Ectodermal cell (in vitro differentiated cells): ENCODE measurements at regions not wholly inside any gene's neighbourhood (a gene's known extent, or its start where the extent isn't known, plus 50 kb on each side); places are given as distances from the start of the nearest gene placed in this dataset.

Experiments
- H3K27ac ChIP-seq: 2 replicates; pipeline ENCODE4 v1.7.0; 2013; ENCODE audit warnings: mild to moderate bottlenecking, low read depth, low read length; ENCODE audit not compliant: insufficient read depth, poor library complexity, severe bottlenecking
- H3K27me3 ChIP-seq: 2 replicates; pipeline ENCODE4 v1.7.0; 2013; ENCODE audit warnings: mild to moderate bottlenecking, low read length; ENCODE audit not compliant: insufficient read depth, control insufficient read depth, poor library complexity, severe bottlenecking
- H3K36me3 ChIP-seq: one replicate; pipeline ENCODE4 v1.7.0; 2013; ENCODE audit warnings: low read length; ENCODE audit not compliant: control insufficient read depth, insufficient read depth
- H3K4me1 ChIP-seq: one replicate; pipeline ENCODE4 v1.7.0; 2013; ENCODE audit warnings: low read length; ENCODE audit not compliant: control insufficient read depth, insufficient read depth
- H3K4me3 ChIP-seq: 2 replicates; pipeline ENCODE4 v1.7.0; 2013; ENCODE audit warnings: low read depth, low read length, control low read depth; ENCODE audit not compliant: insufficient read depth
- H3K9me3 ChIP-seq: 2 replicates; pipeline ENCODE4 v1.7.0; 2013; ENCODE audit warnings: mild to moderate bottlenecking, low read length, moderate library complexity; ENCODE audit not compliant: control insufficient read depth
- WGBS, 2 experiments: methylation state at CpG; one replicate each; pipeline ENCODE4 v1.1.7; 2013; ENCODE audit warnings: missing lambda C conversion rate in 2 of 2; 5-methylcytosine and 5-hydroxymethylcytosine counted together

DNA sequence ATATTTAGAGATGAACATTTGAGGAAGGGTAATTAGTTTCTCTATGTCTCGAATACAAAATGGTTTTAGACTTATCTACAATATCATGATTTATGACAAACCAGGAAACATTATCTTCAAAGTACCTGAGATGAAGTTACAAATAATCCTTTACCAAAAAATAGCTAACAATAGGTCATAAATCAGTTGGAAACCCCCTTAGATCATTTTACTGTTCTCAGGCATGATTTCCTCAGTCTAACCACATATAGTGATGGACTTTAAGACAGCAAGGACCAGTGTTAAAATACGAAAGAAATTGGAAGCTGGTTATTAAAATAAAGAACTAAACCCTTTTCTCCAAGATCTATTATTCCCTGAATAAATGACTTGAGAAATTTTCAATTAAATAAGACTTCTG is 235.4 kb downstream of the RASSF9 start:
- WGBS, 2 experiments, result 100% methylated on average over 1 of the region's 2 CpGs; no CpG with 5 or more reads in 1 of the 2 experiments

DNA sequence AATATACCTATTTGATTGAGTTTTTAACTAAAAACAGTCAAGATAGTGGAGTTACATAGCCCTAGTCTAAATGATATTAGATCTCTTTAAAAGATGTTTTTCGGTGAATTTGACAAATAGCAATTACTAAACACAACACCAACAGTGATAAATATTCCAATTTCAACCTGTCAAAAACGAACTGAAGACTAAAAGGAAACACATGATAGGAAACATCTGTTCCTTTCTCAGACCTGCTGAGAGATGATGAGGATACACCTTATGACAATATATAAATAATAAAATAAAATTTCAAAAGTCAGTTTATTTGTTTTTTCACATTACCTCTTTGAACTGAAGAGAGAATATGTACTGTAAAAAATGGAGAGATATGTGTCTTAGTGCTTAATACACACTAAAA is 232.7 kb downstream of the RASSF9 start:
- H3K9me3 ChIP-seq, result no peaks in the 10 kb centered on the region
- no peaks in the 10 kb centered on the region for H3K4me1 ChIP-seq
- H3K27ac ChIP-seq, result no peak overlapping the region
- no peak overlapping the region for H3K4me3 ChIP-seq
- WGBS, 2 experiments, result 75 to 94% methylated on average over 1 to 2 of the region's 2 CpGs
- H3K27me3 ChIP-seq, result no peaks in the 10 kb centered on the region
- H3K36me3 ChIP-seq, result no peaks in the 10 kb centered on the region

More for the DNA sequence above, 235.4 kb downstream of the RASSF9 start:
- Histone ChIP-seq H3K9me3 (no peaks in the 10 kb centered on the region), H3K36me3 (no peaks in the 10 kb centered on the region), H3K27ac (no peak overlapping the region), H3K4me1 (no peaks in the 10 kb centered on the region), H3K27me3 (no peaks in the 10 kb centered on the region), H3K4me3 (no peak overlapping the region)

DNA sequence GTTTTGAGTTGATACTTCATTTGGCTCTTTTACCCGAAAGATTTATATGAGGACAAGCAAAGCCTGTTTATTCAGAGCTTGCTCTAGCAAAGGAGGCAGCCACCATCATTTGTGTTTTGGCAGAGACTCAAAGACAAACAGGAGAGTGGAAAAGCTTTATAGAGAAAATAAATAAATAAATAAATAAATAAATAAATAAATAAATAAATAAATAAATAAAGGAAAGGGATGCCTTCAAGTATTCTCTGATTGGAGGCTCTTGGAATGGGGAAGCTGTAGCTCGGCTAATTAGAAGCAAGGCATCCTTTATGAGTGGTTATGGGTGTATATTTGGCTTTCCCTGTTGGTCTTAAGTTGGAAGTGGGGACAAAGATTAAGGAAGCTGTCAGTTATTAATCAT is 229.8 kb downstream of the RASSF9 start:
- Histone ChIP-seq H3K9me3 (no peaks in the 10 kb centered on the region), H3K27ac (no peak overlapping the region), H3K27me3 (no peaks in the 10 kb centered on the region), H3K4me1 (no peaks in the 10 kb centered on the region), H3K4me3 (no peak overlapping the region), H3K36me3 (no peaks in the 10 kb centered on the region)
- 97 to 98% methylated on average over 2 of the region's 2 CpGs for WGBS, 2 experiments

- Histone ChIP-seq H3K4me1 (no peaks in the 10 kb centered on the region), H3K9me3 (no peaks in the 10 kb centered on the region), H3K4me3 (no peak overlapping the region), H3K27me3 (no peaks in the 10 kb centered on the region), H3K36me3 (no peaks in the 10 kb centered on the region), H3K27ac (no peak overlapping the region)
- 92 to 97% methylated on average over 2 of the region's 2 CpGs for WGBS, 2 experiments
Observed at GRCh38 chr12:85609778-85610177, 226.4 kb downstream of the RASSF9 start.

- Histone ChIP-seq H3K4me1 (no peaks in the 10 kb centered on the region), H3K4me3 (no peak overlapping the region), H3K27me3 (no peaks in the 10 kb centered on the region), H3K36me3 (no peaks in the 10 kb centered on the region), H3K27ac (no peak overlapping the region), H3K9me3 (no peaks in the 10 kb centered on the region)
- WGBS, 2 experiments, result 90 to 93% methylated on average over 4 of the region's 4 CpGs
Observed at GRCh38 chr12:85610194-85610593, 226.0 kb downstream of the RASSF9 start.

DNA sequence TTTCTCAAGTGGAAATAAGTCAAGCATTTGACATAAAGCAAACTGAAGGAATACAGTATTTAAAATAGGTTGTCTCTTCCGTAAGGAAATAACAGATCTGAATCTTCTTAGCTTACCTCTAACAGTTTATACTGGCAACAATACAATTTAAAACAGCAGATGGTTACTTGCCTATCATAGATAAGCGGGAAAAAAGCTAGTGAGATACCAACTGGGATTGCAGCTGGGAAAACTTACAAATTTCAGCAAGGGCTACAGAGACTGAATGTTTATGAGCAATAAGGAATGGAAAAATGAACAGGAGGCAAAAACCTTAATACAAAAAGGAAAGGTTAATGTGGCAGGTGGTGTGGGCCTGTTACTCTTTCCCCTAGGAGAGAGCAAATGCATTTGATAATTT is 220.0 kb downstream of the RASSF9 start:
- Histone ChIP-seq H3K4me1 (no peaks in the 10 kb centered on the region), H3K4me3 (no peak overlapping the region), H3K27ac (no peak overlapping the region), H3K27me3 (no peaks in the 10 kb centered on the region), H3K9me3 (no peaks in the 10 kb centered on the region), H3K36me3 (no peaks in the 10 kb centered on the region)
- 95 to 100% methylated on average over 1 to 2 of the region's 2 CpGs for WGBS, 2 experiments

GRCh38 chr12:85617307-85618091 is 218.7 kb downstream of the RASSF9 start:
- H3K27ac ChIP-seq, result no peak overlapping the region
- no peaks in the 10 kb centered on the region for H3K27me3 ChIP-seq
- no peaks in the 10 kb centered on the region for H3K4me1 ChIP-seq
- H3K9me3 ChIP-seq, result no peaks in the 10 kb centered on the region
- WGBS, 2 experiments, result 83 to 92% methylated on average over 2 to 3 of the region's 3 CpGs
- no peaks in the 10 kb centered on the region for H3K36me3 ChIP-seq
- no peak overlapping the region for H3K4me3 ChIP-seq

DNA sequence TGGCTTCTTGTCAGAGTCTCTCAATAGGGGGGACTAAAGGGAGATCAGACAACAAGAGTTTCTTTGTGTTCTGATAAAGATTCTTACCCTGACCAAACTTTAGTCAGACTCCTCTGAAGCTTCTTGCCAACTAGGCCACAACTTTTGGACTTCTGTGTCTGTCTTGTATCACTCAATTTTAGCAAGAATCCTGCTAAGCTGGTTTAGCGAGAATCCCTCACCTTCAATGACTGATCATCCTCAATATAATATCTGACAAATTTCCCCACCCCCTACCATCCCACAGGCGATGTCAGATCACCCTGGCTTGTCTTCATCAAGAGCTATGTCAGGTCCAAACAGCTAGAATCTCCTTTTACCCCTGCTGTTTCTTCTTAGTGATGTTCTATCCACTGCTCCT is 215.2 kb downstream of the RASSF9 start:
- H3K4me1 ChIP-seq, result no peaks in the 10 kb centered on the region
- no peaks in the 10 kb centered on the region for H3K27me3 ChIP-seq
- H3K4me3 ChIP-seq, result no peak overlapping the region
- WGBS, 2 experiments, result 89 to 97% methylated on average over 2 of the region's 2 CpGs
- H3K27ac ChIP-seq, result no peak overlapping the region
- H3K9me3 ChIP-seq, result no peaks in the 10 kb centered on the region
- H3K36me3 ChIP-seq, result no peaks in the 10 kb centered on the region

GRCh38 chr12:85623763-85624162 is 212.4 kb downstream of the RASSF9 start:
- H3K4me3 ChIP-seq, result no peak overlapping the region
- H3K27ac ChIP-seq, result no peak overlapping the region
- H3K9me3 ChIP-seq, result no peaks in the 10 kb centered on the region
- H3K36me3 ChIP-seq, result no peaks in the 10 kb centered on the region
- WGBS, 2 experiments, result 60 to 72% methylated on average over 2 of the region's 2 CpGs
- no peaks in the 10 kb centered on the region for H3K4me1 ChIP-seq
- no peaks in the 10 kb centered on the region for H3K27me3 ChIP-seq

DNA sequence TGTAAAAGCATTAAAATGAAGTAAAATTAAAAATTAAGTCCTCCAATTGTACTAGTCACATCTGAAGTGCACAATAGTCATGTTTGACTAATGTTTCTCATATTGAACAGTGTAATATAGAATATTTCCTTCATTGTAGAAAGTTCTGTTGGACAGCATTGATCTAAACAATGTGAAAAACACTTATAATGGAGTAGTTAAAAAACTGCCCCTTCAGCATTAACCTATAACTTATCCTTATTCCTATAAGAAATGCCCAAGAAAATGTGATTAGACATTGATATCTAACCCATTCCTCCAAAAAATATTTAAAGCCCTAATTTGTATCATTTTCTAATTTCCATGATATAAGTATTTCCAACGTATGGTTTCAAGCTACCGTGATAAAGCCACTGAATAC is 210.7 kb downstream of the RASSF9 start:
- 67 to 78% methylated on average over 2 of the region's 2 CpGs for WGBS, 2 experiments
- Histone ChIP-seq H3K4me3 (no peak overlapping the region), H3K9me3 (no peaks in the 10 kb centered on the region), H3K27me3 (no peaks in the 10 kb centered on the region), H3K27ac (no peak overlapping the region), H3K4me1 (no peaks in the 10 kb centered on the region), H3K36me3 (no peaks in the 10 kb centered on the region)
